HG02943 (cell line): ENCODE measurements at regions not wholly inside any gene's neighbourhood (a gene's known extent, or its start where the extent isn't known, plus 50 kb on each side); places are given as distances from the start of the nearest gene placed in this dataset.

ENCODE experiments used
- ATAC-seq: cut with Tn5 transposase; IDR thresholded peaks from one replicate; pipeline ENCODE4 v1.9.1; 2021; ENCODE audit warnings: mild to moderate bottlenecking, low read depth, moderate library complexity; ENCODE audit not compliant: unreplicated experiment

- no peak for ATAC-seq
Measured at GRCh38 chr5:133806847-133807246, 161.6 kb downstream of the C5orf15 start.

GRCh38 chr5:133801955-133802751 is 166.3 kb downstream of the C5orf15 start:
- no peak for ATAC-seq

- ATAC-seq = no peak
Measured at GRCh38 chr5:133801431-133801830, 167.0 kb downstream of the C5orf15 start.

- ATAC-seq = no peak
Measured at GRCh38 chr5:133799571-133800237, 168.7 kb downstream of the C5orf15 start.

GRCh38 chr5:133797167-133797566 is 171.3 kb downstream of the C5orf15 start:
- no peak for ATAC-seq

GRCh38 chr5:133796186-133796585 is 172.2 kb downstream of the C5orf15 start:
- no peak for ATAC-seq

GRCh38 chr5:133794771-133795415 is 173.5 kb downstream of the C5orf15 start:
- ATAC-seq = no peak

- ATAC-seq = no peak
Measured at GRCh38 chr5:133793756-133794465, 174.5 kb downstream of the C5orf15 start.

- ATAC-seq = no peak
Measured at GRCh38 chr5:133792655-133793054, 175.8 kb downstream of the C5orf15 start.

- no peak for ATAC-seq
Measured at GRCh38 chr5:133792024-133792423, 176.4 kb downstream of the C5orf15 start.

- ATAC-seq = no peak
Measured at GRCh38 chr5:133790898-133791297, 177.5 kb downstream of the C5orf15 start.

GRCh38 chr5:133789428-133789827 is 177.1 kb upstream of the FSTL4 start:
- no peak for ATAC-seq

- ATAC-seq = no peak
Measured at GRCh38 chr5:133788121-133788520, 175.8 kb upstream of the FSTL4 start.

GRCh38 chr5:133786420-133786819 is 174.1 kb upstream of the FSTL4 start:
- ATAC-seq = no peak

GRCh38 chr5:133785182-133785581 is 172.8 kb upstream of the FSTL4 start:
- no peak for ATAC-seq

GRCh38 chr5:133783481-133783880 is 171.1 kb upstream of the FSTL4 start:
- no peak for ATAC-seq

- no peak for ATAC-seq
Measured at GRCh38 chr5:133782736-133783135, 170.4 kb upstream of the FSTL4 start.

- ATAC-seq = no peak
Measured at GRCh38 chr5:133781436-133782225, 169.3 kb upstream of the FSTL4 start.

GRCh38 chr5:133780619-133781280 is 168.4 kb upstream of the FSTL4 start:
- no peak for ATAC-seq
